Neural cell (in vitro differentiated cells): ENCODE measurements at regions not wholly inside any gene's neighbourhood (a gene's known extent, or its start where the extent isn't known, plus 50 kb on each side); places are given as distances from the start of the nearest gene placed in this dataset.

Source experiments
- H2AFZ ChIP-seq: fragments of 200-600, 300-800 bp; sonication (generic), shearing (Covaris generic); 2 replicates; pipeline ENCODE4 v1.6.0; 2014; ENCODE audit warnings: low read depth, mild to moderate bottlenecking, antibody characterized with exemption, low read length, moderate library complexity
- H3F3A ChIP-seq: fragments of 200-600 bp; shearing (Covaris generic); 2 replicates; pipeline ENCODE4 v1.6.1; 2016; ENCODE audit warnings: mild to moderate bottlenecking, moderate library complexity, mixed read lengths, antibody characterized with exemption, low read length; ENCODE audit not compliant: insufficient read depth, poor library complexity, severe bottlenecking
- H3K27ac ChIP-seq: fragments of 200-600, 300-800 bp; sonication (generic), shearing (Covaris generic); 2 replicates; pipeline ENCODE4 v1.5.1; 2014; ENCODE audit warnings: mild to moderate bottlenecking, low read length, moderate library complexity
- H3K27me3 ChIP-seq: fragments of 300-800, 200-600 bp; sonication (generic), shearing (Covaris generic); 2 replicates; pipeline ENCODE4 v1.6.0; 2014; ENCODE audit warnings: mild to moderate bottlenecking, low read depth, low read length, moderate library complexity; ENCODE audit not compliant: insufficient read depth
- H3K36me3 ChIP-seq: fragments of 300-800, 200-600 bp; sonication (generic), shearing (Covaris generic); 2 replicates; pipeline ENCODE4 v1.5.1; 2014; ENCODE audit warnings: mild to moderate bottlenecking, antibody characterized with exemption, low read length, moderate library complexity; ENCODE audit not compliant: insufficient read depth
- H3K4me2 ChIP-seq: fragments of 300-800, 200-600 bp; sonication (generic), shearing (Covaris generic); 2 replicates; pipeline ENCODE4 v1.6.0; 2014; ENCODE audit warnings: mild to moderate bottlenecking, low read length
- H3K4me3 ChIP-seq: fragments of 300-800, 200-600 bp; sonication (generic), shearing (Covaris generic); 2 replicates; pipeline ENCODE4 v1.5.1; 2014; ENCODE audit warnings: mild to moderate bottlenecking, low read length, moderate library complexity
- H3K79me2 ChIP-seq: fragments of 200-600 bp; shearing (Covaris generic); replicated peaks from 2 replicates; pipeline ENCODE4 v1.6.0; 2014; ENCODE audit warnings: mild to moderate bottlenecking, low read length, moderate library complexity; ENCODE audit not compliant: insufficient read depth
- H3K9ac ChIP-seq: fragments of 300-800, 200-600 bp; sonication (generic), shearing (Covaris generic); 2 replicates; pipeline ENCODE4 v1.6.1; 2016; ENCODE audit warnings: mild to moderate bottlenecking, low read length, mixed read lengths
- H3K9me2 ChIP-seq: fragments of 200-600 bp; shearing (Covaris generic); 2 replicates; pipeline ENCODE4 v1.6.1; 2016; ENCODE audit warnings: mild to moderate bottlenecking, low read length, mixed read lengths; ENCODE audit not compliant: insufficient read depth
- H3K9me3 ChIP-seq: fragments of 200-600, 300-800 bp; sonication (generic), shearing (Covaris generic); 2 replicates; pipeline ENCODE4 v1.6.1; 2016; ENCODE audit warnings: mild to moderate bottlenecking, mixed run types, low read length, moderate library complexity, mixed read lengths
- H4K20me1 ChIP-seq: fragments of 200-600 bp; shearing (Covaris generic); 2 replicates; pipeline ENCODE4 v1.6.1; 2016; ENCODE audit warnings: mild to moderate bottlenecking, mixed run types; ENCODE audit not compliant: insufficient read depth
- CTCF ChIP-seq: fragments of 450-650 bp; IDR thresholded peaks from 2 replicates; pipeline ENCODE4 v1.5.1; 2014; ENCODE audit warnings: antibody characterized with exemption, mild to moderate bottlenecking, moderate library complexity; ENCODE audit not compliant: poor library complexity, severe bottlenecking
- EP300 ChIP-seq: fragments of 450-650 bp; conservative IDR thresholded peaks from 2 replicates; pipeline ENCODE4 v1.6.1; 2014; ENCODE audit warnings: antibody characterized with exemption, mild to moderate bottlenecking, moderate library complexity; ENCODE audit not compliant: poor library complexity, severe bottlenecking
- EZH2 ChIP-seq: fragments of 200-600, 300-800 bp; shearing (Covaris generic), sonication (generic); IDR thresholded peaks from 2 replicates; pipeline ENCODE4 v1.6.1; 2014; ENCODE audit warnings: antibody characterized with exemption, low read length, borderline replicate concordance, mild to moderate bottlenecking; ENCODE audit not compliant: insufficient read depth, poor library complexity, severe bottlenecking
- MXI1 ChIP-seq: fragments of 450-650 bp; conservative IDR thresholded peaks from 2 replicates; pipeline ENCODE4 v1.6.1; 2014; ENCODE audit warnings: antibody characterized with exemption, mild to moderate bottlenecking; ENCODE audit not compliant: poor library complexity, severe bottlenecking
- POLR2AphosphoS5 ChIP-seq: IDR thresholded peaks from 2 replicates; pipeline ENCODE4 v1.6.1; 2012
- RAD21 ChIP-seq: fragments of 450-650 bp; conservative IDR thresholded peaks from 2 replicates; pipeline ENCODE4 v1.6.1; 2014; ENCODE audit warnings: antibody characterized with exemption, mild to moderate bottlenecking, moderate library complexity
- REST ChIP-seq: IDR thresholded peaks from 2 replicates; pipeline ENCODE4 v1.6.1; 2012; ENCODE audit warnings: borderline replicate concordance
- SMC3 ChIP-seq: fragments of 450-650 bp; conservative IDR thresholded peaks from 2 replicates; pipeline ENCODE4 v1.6.1; 2014; ENCODE audit warnings: antibody characterized with exemption, mild to moderate bottlenecking, moderate library complexity; ENCODE audit not compliant: poor library complexity
- TAF1 ChIP-seq: IDR thresholded peaks from 2 replicates; pipeline ENCODE4 v1.6.1; 2012; ENCODE audit warnings: low read depth

- Histone ChIP-seq H4K20me1 (no peaks in the 10 kb centered on the region), H3K4me3 (no peak overlapping the region), H3K79me2 (no peaks in the 10 kb centered on the region), H3K9me3 (no peaks in the 10 kb centered on the region), H3K27me3 (no peaks in the 10 kb centered on the region), H3F3A (no peaks in the 10 kb centered on the region), H2AFZ (no peak overlapping the region), H3K9me2 (no peaks in the 10 kb centered on the region), H3K36me3 (no peaks in the 10 kb centered on the region), H3K4me2 (no peak overlapping the region), H3K9ac (no peak overlapping the region), H3K27ac (no peak overlapping the region)
- TF ChIP-seq TAF1 (no peak), REST (no peak), CTCF (no peak), EP300 (no peak), MXI1 (no peak), RAD21 (no peak), POLR2AphosphoS5 (no peak), EZH2 (no peak), SMC3 (no peak)
Measured at GRCh38 chr10:10500937-10501336, 516.7 kb upstream of the CELF2 start.

- Histone ChIP-seq H3K4me2 (no peak overlapping the region), H3K9ac (no peak overlapping the region), H3K9me3 (no peaks in the 10 kb centered on the region), H3K27ac (no peak overlapping the region), H3F3A (no peaks in the 10 kb centered on the region), H3K9me2 (no peaks in the 10 kb centered on the region), H3K4me3 (no peak overlapping the region), H3K36me3 (no peaks in the 10 kb centered on the region), H2AFZ (no peak overlapping the region), H3K27me3 (no peaks in the 10 kb centered on the region), H4K20me1 (no peaks in the 10 kb centered on the region), H3K79me2 (no peaks in the 10 kb centered on the region)
- TF ChIP-seq TAF1 (no peak), MXI1 (no peak), SMC3 (no peak), EP300 (no peak), POLR2AphosphoS5 (no peak), EZH2 (no peak), RAD21 (no peak), REST (no peak), CTCF (no peak)
Measured at GRCh38 chr10:10503772-10504171, 513.9 kb upstream of the CELF2 start.
